Peyer's patch (tissue), 4 donors: ENCODE measurements at regions not wholly inside any gene's neighbourhood (a gene's known extent, or its start where the extent isn't known, plus 50 kb on each side); places are given as distances from the start of the nearest gene placed in this dataset.

Experiments used
- DNase-seq, 3 donors: peaks; one replicate each; pipeline ENCODE4 v3.0.0-alpha.2; 2017 to 2019
- H3K27ac ChIP-seq, 4 donors: fragments of 200-600 bp; sonication (generic); one replicate each; pipeline ENCODE4 v1.5.1; 2016 to 2019
- H3K27me3 ChIP-seq, 2 donors: fragments of 200-600 bp; sonication (generic); one replicate each; pipeline ENCODE4 v1.5.1; 2019
- H3K36me3 ChIP-seq, 3 donors: fragments of 200-600 bp; sonication (generic); one replicate each; pipeline ENCODE4 v1.5.1; 2016 to 2019
- H3K4me1 ChIP-seq, 4 donors: fragments of 200-600 bp; sonication (generic); one replicate each; pipeline ENCODE4 v1.5.1; 2016 to 2019
- H3K4me3 ChIP-seq, 4 donors: fragments of 200-600 bp; sonication (generic); 1 replicate in 3 of 4; 2 replicates in 1 of 4; pipeline ENCODE4 v1.5.1; 2016 to 2019; ENCODE audit warnings: mild to moderate bottlenecking in 1 of 4
- H3K9me3 ChIP-seq, 4 donors: fragments of 200-600 bp; sonication (generic); one replicate each; pipeline ENCODE4 v1.5.1; 2016 to 2019; ENCODE audit warnings: mild to moderate bottlenecking in 1 of 4
- POLR2A ChIP-seq, 2 donors: fragments of 450-650 bp; IDR thresholded peaks; one replicate each; pipeline ENCODE4 v1.5.1; 2017; ENCODE audit warnings: antibody characterized with exemption in 2 of 2, mild to moderate bottlenecking in 2 of 2, moderate library complexity in 2 of 2
- TF ChIP-seq, protein P1 (sequence below), 6 experiments: fragments of 450-650 bp in 4 of 6; fragments of 200-600 bp in 2 of 6; sonication (generic) in 1 of 6; IDR thresholded peaks; one replicate each; pipeline ENCODE4 v1.5.1; 2017 to 2019; ENCODE audit warnings: antibody characterized with exemption in 6 of 6, mild to moderate bottlenecking in 3 of 6, moderate library complexity in 1 of 6

DNA sequence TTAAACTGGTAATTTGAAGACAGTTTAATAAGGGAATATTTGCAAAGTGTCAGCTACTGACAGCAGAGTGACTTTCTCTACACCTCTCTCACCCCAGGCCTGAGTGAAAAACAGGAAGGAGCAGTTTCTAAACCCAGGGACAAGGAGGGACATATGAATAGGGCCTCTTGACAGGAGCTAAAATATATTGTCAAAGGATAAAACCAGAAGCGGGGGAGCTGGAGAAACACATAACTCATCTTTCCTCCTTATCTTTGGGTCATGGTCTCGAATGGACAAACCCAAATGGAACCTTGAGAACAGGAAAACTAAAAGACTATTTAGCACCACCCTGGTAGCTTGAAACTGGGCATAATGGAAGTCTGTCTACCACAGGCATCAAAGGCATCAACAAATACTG is 197.5 kb upstream of the FOXA2 start:
- H3K36me3 ChIP-seq = no peaks in the 10 kb centered on the region
- no peaks in the 10 kb centered on the region for H3K9me3 ChIP-seq
- H3K4me1 ChIP-seq = no peaks in the 10 kb centered on the region
- no peaks in the 10 kb centered on the region for H3K27me3 ChIP-seq
- no peak for DNase-seq
- TF ChIP-seq POLR2A (IDR thresholded peaks at IDR 0.05) = no peak
- TF ChIP-seq, protein P1, sequence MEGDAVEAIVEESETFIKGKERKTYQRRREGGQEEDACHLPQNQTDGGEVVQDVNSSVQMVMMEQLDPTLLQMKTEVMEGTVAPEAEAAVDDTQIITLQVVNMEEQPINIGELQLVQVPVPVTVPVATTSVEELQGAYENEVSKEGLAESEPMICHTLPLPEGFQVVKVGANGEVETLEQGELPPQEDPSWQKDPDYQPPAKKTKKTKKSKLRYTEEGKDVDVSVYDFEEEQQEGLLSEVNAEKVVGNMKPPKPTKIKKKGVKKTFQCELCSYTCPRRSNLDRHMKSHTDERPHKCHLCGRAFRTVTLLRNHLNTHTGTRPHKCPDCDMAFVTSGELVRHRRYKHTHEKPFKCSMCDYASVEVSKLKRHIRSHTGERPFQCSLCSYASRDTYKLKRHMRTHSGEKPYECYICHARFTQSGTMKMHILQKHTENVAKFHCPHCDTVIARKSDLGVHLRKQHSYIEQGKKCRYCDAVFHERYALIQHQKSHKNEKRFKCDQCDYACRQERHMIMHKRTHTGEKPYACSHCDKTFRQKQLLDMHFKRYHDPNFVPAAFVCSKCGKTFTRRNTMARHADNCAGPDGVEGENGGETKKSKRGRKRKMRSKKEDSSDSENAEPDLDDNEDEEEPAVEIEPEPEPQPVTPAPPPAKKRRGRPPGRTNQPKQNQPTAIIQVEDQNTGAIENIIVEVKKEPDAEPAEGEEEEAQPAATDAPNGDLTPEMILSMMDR (IDR thresholded peaks at IDR 0.05) = no peak
- H3K4me3 ChIP-seq = no peak overlapping the region
- H3K27ac ChIP-seq = no peak overlapping the region

GRCh38 chr20:22789676-22790075 is 205.3 kb upstream of the FOXA2 start:
- Histone ChIP-seq H3K4me3 (no peak overlapping the region), H3K36me3 (no peaks in the 10 kb centered on the region), H3K27me3 (no peaks in the 10 kb centered on the region), H3K4me1 (no peaks in the 10 kb centered on the region), H3K27ac (no peak overlapping the region), H3K9me3 (no peaks in the 10 kb centered on the region)
- TF ChIP-seq, protein P1 (IDR thresholded peaks at IDR 0.05) = no peak
- TF ChIP-seq POLR2A (IDR thresholded peaks at IDR 0.05) = no peak
- DNase-seq = no peak

- no peak overlapping the region for H3K27ac ChIP-seq
- DNase-seq = no peak
- no peaks in the 10 kb centered on the region for H3K36me3 ChIP-seq
- no peak overlapping the region for H3K4me3 ChIP-seq
- TF ChIP-seq POLR2A (IDR thresholded peaks at IDR 0.05) = no peak
- TF ChIP-seq, protein P1 (IDR thresholded peaks at IDR 0.05) = no peak
- H3K4me1 ChIP-seq = no peaks in the 10 kb centered on the region
- no peaks in the 10 kb centered on the region for H3K9me3 ChIP-seq
- H3K27me3 ChIP-seq = no peaks in the 10 kb centered on the region
Observed at GRCh38 chr20:22791396-22791795, 207.0 kb upstream of the FOXA2 start.

- no peaks in the 10 kb centered on the region for H3K36me3 ChIP-seq
- TF ChIP-seq, protein P1 (IDR thresholded peaks at IDR 0.05) = no peak
- TF ChIP-seq POLR2A (IDR thresholded peaks at IDR 0.05) = no peak
Observed at GRCh38 chr20:22791877-22792525, 207.6 kb upstream of the FOXA2 start.

GRCh38 chr20:22794200-22794599 is 209.8 kb upstream of the FOXA2 start:
- no peak overlapping the region for H3K4me3 ChIP-seq
- TF ChIP-seq, protein P1 (IDR thresholded peaks at IDR 0.05) = no peak
- TF ChIP-seq POLR2A (IDR thresholded peaks at IDR 0.05) = no peak
- no peaks in the 10 kb centered on the region for H3K4me1 ChIP-seq
- no peaks in the 10 kb centered on the region for H3K9me3 ChIP-seq
- H3K36me3 ChIP-seq = no peaks in the 10 kb centered on the region
- H3K27ac ChIP-seq = no peak overlapping the region
- H3K27me3 ChIP-seq = no peaks in the 10 kb centered on the region
- no peak for DNase-seq

More at GRCh38 chr20:22791877-22792525, 207.6 kb upstream of the FOXA2 start:
- H3K4me3 ChIP-seq = no peak overlapping the region
- no peak for DNase-seq
- H3K27me3 ChIP-seq = no peaks in the 10 kb centered on the region
- H3K9me3 ChIP-seq = no peaks in the 10 kb centered on the region
- H3K4me1 ChIP-seq = no peaks in the 10 kb centered on the region
- no peak overlapping the region for H3K27ac ChIP-seq

- TF ChIP-seq, protein P1 (IDR thresholded peaks at IDR 0.05) = no peak
- no peak for TF ChIP-seq POLR2A (IDR thresholded peaks at IDR 0.05)
- H3K36me3 ChIP-seq = no peaks in the 10 kb centered on the region
- H3K4me1 ChIP-seq = no peaks in the 10 kb centered on the region
- no peaks in the 10 kb centered on the region for H3K9me3 ChIP-seq
- H3K27me3 ChIP-seq = no peaks in the 10 kb centered on the region
- no peak overlapping the region for H3K27ac ChIP-seq
- DNase-seq = no peak
- H3K4me3 ChIP-seq = no peak overlapping the region
Observed at GRCh38 chr20:22795433-22795832, 211.1 kb upstream of the FOXA2 start.
